Endodermal cell (in vitro differentiated cells): ENCODE measurements at regions not wholly inside any gene's neighbourhood (a gene's known extent, or its start where the extent isn't known, plus 50 kb on each side); places are given as distances from the start of the nearest gene placed in this dataset.

Experiments used
- DNase-seq: peaks from one replicate; pipeline ENCODE4 v3.0.0-alpha.2; 2017
- H3K27ac ChIP-seq: 2 replicates; pipeline ENCODE4 v1.5.1; 2013; ENCODE audit warnings: mild to moderate bottlenecking, low read depth, low read length, moderate library complexity
- H3K27me3 ChIP-seq: 2 replicates; pipeline ENCODE4 v1.6.1; 2013; ENCODE audit warnings: mild to moderate bottlenecking, low read length, moderate library complexity; ENCODE audit not compliant: insufficient read depth, control insufficient read depth, poor library complexity, severe bottlenecking
- H3K36me3 ChIP-seq: 2 replicates; pipeline ENCODE4 v1.7.0; 2013; ENCODE audit warnings: mild to moderate bottlenecking, low read length, moderate library complexity; ENCODE audit not compliant: control insufficient read depth, insufficient read depth
- H3K4me1 ChIP-seq: one replicate; pipeline ENCODE4 v1.7.0; 2013; ENCODE audit warnings: low read length; ENCODE audit not compliant: control insufficient read depth, insufficient read depth
- H3K4me3 ChIP-seq: 2 replicates; pipeline ENCODE4 v1.5.1; 2013; ENCODE audit warnings: mild to moderate bottlenecking, low read length, moderate library complexity
- H3K9ac ChIP-seq: 2 replicates; pipeline ENCODE4 v1.6.1; 2013; ENCODE audit warnings: mild to moderate bottlenecking, low read length, moderate library complexity; ENCODE audit not compliant: poor library complexity, severe bottlenecking; ENCODE audit errors: extremely low read depth
- H3K9me3 ChIP-seq: 2 replicates; pipeline ENCODE4 v1.6.1; 2013; ENCODE audit warnings: mild to moderate bottlenecking, low read length, moderate library complexity; ENCODE audit not compliant: control insufficient read depth
- H3K27ac Mint-ChIP-seq: 2 replicates; pipeline ENCODE4 v1.8.0; 2020; ENCODE audit warnings: mixed read lengths
- H3K27me3 Mint-ChIP-seq: 2 replicates; pipeline ENCODE4 v1.8.0; 2021; ENCODE audit warnings: mild to moderate bottlenecking, mixed read lengths; ENCODE audit not compliant: insufficient read depth
- H3K36me3 Mint-ChIP-seq: 2 replicates; pipeline ENCODE4 v1.8.0; 2020; ENCODE audit warnings: low read depth, mixed read lengths
- H3K4me1 Mint-ChIP-seq: 2 replicates; pipeline ENCODE4 v1.8.0; 2020; ENCODE audit warnings: mixed read lengths
- H3K4me3 Mint-ChIP-seq: 2 replicates; pipeline ENCODE4 v1.8.0; 2020; ENCODE audit warnings: mild to moderate bottlenecking, moderate library complexity, mixed read lengths
- H3K9me3 Mint-ChIP-seq: 2 replicates; pipeline ENCODE4 v1.8.0; 2020; ENCODE audit warnings: mild to moderate bottlenecking, mixed read lengths
- WGBS, 2 experiments: methylation state at CpG; one replicate each; pipeline versions ENCODE4 v1.1.5 to v1.1.7; 2013; ENCODE audit warnings: missing lambda C conversion rate in 2 of 2, mixed read lengths in 1 of 2; ENCODE audit not compliant: insufficient coverage in 1 of 2, insufficient read length in 1 of 2; 5-methylcytosine and 5-hydroxymethylcytosine counted together
- TF ChIP-seq, protein P1 (sequence below): fragments of 200-600 bp; sonication (generic); conservative IDR thresholded peaks from 2 replicates; pipeline ENCODE4 v1.5.0; 2021; ENCODE audit warnings: antibody characterized with exemption, mild to moderate bottlenecking

GRCh38 chr6:91097364-91097763, 510.5 kb upstream of the MAP3K7 start:
- no peak overlapping the region for H3K9ac ChIP-seq
- H3K36me3 ChIP-seq, result no peaks in the 10 kb centered on the region
- TF ChIP-seq, protein P1, sequence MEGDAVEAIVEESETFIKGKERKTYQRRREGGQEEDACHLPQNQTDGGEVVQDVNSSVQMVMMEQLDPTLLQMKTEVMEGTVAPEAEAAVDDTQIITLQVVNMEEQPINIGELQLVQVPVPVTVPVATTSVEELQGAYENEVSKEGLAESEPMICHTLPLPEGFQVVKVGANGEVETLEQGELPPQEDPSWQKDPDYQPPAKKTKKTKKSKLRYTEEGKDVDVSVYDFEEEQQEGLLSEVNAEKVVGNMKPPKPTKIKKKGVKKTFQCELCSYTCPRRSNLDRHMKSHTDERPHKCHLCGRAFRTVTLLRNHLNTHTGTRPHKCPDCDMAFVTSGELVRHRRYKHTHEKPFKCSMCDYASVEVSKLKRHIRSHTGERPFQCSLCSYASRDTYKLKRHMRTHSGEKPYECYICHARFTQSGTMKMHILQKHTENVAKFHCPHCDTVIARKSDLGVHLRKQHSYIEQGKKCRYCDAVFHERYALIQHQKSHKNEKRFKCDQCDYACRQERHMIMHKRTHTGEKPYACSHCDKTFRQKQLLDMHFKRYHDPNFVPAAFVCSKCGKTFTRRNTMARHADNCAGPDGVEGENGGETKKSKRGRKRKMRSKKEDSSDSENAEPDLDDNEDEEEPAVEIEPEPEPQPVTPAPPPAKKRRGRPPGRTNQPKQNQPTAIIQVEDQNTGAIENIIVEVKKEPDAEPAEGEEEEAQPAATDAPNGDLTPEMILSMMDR, result no peak
- no peaks in the 10 kb centered on the region for H3K9me3 ChIP-seq
- H3K27me3 ChIP-seq, result no peaks in the 10 kb centered on the region
- Mint-ChIP-seq H3K9me3 (no peaks in the 10 kb centered on the region), H3K4me3 (no peak overlapping the region), H3K27me3 (no peaks in the 10 kb centered on the region), H3K36me3 (no peaks in the 10 kb centered on the region), H3K4me1 (peaks cover 9% of the 10 kb centered on the region), H3K27ac (no peak overlapping the region)
- 88 to 91% methylated on average over 2 to 5 of the region's 5 CpGs for WGBS, 2 experiments
- no peak overlapping the region for H3K4me3 ChIP-seq
- peaks cover 9% of the 10 kb centered on the region for H3K4me1 ChIP-seq
- H3K27ac ChIP-seq, result no peak overlapping the region
- DNase-seq, result no peak

DNA sequence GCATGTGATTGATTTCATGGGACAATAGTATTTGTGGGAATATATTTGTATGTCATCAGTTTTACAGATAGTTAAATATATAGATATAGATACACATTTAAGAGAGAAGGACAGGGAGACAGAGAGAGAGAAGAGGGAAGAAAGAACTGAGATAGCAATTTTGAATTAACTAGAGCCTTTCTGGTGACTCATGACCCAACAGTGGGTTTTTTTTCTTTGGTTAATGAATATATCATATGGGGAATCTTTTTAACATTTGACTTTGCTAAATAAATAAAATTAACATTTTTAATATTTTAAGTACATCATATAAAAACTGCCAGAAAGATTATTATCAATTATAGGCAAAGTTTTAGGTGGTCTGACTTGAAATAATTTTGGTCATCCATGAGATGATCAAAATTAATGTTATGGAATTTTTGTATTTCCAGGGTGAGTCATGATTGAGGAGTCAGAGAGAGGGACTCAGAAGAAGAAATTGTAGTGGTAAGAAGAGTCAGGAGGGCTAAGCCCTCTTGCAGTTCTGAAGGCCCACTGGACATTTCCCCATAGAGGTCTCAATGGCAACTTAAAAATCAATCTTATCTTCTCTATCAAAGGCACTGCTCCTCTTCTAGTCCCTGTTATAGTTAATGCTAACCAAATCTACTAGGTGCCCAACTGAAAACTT, 508.1 kb upstream of the MAP3K7 start:
- Mint-ChIP-seq H3K27me3 (no peaks in the 10 kb centered on the region), H3K4me1 (peaks cover 15% of the 10 kb centered on the region), H3K9me3 (no peaks in the 10 kb centered on the region), H3K4me3 (no peak overlapping the region), H3K36me3 (no peaks in the 10 kb centered on the region), H3K27ac (no peak overlapping the region)
- Histone ChIP-seq H3K9ac (no peak overlapping the region), H3K4me3 (no peak overlapping the region), H3K9me3 (no peaks in the 10 kb centered on the region), H3K27me3 (no peaks in the 10 kb centered on the region), H3K27ac (no peak overlapping the region), H3K4me1 (peaks cover 9% of the 10 kb centered on the region), H3K36me3 (no peaks in the 10 kb centered on the region)
- DNase-seq, result no peak
- TF ChIP-seq, protein P1, result no peak

- TF ChIP-seq, protein P1, result no peak
- H3K9ac ChIP-seq, result no peak overlapping the region
- no peaks in the 10 kb centered on the region for H3K36me3 Mint-ChIP-seq
- H3K4me1 Mint-ChIP-seq, result peaks cover 18% of the 10 kb centered on the region
- no peak overlapping the region for H3K4me3 ChIP-seq
- no peak for DNase-seq
- peaks cover 9% of the 10 kb centered on the region for H3K4me1 ChIP-seq
- no peak overlapping the region for H3K27ac Mint-ChIP-seq
- no peak overlapping the region for H3K27ac ChIP-seq
- no peaks in the 10 kb centered on the region for H3K27me3 Mint-ChIP-seq
- H3K9me3 ChIP-seq, result no peaks in the 10 kb centered on the region
- no peak overlapping the region for H3K4me3 Mint-ChIP-seq
- H3K27me3 ChIP-seq, result no peaks in the 10 kb centered on the region
- H3K36me3 ChIP-seq, result no peaks in the 10 kb centered on the region
- H3K9me3 Mint-ChIP-seq, result no peaks in the 10 kb centered on the region
Observed at GRCh38 chr6:91094341-91094740, 507.5 kb upstream of the MAP3K7 start.
